ENCODE measurements at regions not wholly inside any gene's neighbourhood (a gene's known extent, or its start where the extent isn't known, plus 50 kb on each side); places are given as distances from the start of the nearest gene placed in this dataset.

DNA sequence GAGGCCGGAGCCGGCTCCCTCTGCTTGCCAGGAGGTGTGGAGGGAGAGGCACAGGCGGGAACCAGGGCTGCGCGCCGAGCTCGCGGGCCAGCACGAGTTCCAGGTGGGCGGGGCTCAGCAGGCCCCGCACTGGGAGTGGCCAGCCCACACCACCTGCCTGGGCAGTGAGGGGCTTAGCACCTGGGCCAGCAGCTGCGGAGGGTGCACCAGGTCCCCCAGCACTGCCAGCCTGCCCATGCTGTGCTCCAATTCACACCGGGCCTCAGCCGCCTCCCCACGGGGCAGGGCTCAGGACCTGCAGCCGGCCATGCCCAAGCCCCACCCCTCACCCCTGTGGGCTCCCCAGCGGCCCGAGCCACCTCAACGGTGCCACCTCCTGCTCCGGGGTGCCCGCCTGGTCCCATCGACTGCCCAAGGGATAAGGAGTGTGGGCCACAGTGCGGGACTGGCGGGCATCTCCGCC, 72.4 kb upstream of the PPP2R5C start (continued):
- TF ChIP-seq, protein P1, sequence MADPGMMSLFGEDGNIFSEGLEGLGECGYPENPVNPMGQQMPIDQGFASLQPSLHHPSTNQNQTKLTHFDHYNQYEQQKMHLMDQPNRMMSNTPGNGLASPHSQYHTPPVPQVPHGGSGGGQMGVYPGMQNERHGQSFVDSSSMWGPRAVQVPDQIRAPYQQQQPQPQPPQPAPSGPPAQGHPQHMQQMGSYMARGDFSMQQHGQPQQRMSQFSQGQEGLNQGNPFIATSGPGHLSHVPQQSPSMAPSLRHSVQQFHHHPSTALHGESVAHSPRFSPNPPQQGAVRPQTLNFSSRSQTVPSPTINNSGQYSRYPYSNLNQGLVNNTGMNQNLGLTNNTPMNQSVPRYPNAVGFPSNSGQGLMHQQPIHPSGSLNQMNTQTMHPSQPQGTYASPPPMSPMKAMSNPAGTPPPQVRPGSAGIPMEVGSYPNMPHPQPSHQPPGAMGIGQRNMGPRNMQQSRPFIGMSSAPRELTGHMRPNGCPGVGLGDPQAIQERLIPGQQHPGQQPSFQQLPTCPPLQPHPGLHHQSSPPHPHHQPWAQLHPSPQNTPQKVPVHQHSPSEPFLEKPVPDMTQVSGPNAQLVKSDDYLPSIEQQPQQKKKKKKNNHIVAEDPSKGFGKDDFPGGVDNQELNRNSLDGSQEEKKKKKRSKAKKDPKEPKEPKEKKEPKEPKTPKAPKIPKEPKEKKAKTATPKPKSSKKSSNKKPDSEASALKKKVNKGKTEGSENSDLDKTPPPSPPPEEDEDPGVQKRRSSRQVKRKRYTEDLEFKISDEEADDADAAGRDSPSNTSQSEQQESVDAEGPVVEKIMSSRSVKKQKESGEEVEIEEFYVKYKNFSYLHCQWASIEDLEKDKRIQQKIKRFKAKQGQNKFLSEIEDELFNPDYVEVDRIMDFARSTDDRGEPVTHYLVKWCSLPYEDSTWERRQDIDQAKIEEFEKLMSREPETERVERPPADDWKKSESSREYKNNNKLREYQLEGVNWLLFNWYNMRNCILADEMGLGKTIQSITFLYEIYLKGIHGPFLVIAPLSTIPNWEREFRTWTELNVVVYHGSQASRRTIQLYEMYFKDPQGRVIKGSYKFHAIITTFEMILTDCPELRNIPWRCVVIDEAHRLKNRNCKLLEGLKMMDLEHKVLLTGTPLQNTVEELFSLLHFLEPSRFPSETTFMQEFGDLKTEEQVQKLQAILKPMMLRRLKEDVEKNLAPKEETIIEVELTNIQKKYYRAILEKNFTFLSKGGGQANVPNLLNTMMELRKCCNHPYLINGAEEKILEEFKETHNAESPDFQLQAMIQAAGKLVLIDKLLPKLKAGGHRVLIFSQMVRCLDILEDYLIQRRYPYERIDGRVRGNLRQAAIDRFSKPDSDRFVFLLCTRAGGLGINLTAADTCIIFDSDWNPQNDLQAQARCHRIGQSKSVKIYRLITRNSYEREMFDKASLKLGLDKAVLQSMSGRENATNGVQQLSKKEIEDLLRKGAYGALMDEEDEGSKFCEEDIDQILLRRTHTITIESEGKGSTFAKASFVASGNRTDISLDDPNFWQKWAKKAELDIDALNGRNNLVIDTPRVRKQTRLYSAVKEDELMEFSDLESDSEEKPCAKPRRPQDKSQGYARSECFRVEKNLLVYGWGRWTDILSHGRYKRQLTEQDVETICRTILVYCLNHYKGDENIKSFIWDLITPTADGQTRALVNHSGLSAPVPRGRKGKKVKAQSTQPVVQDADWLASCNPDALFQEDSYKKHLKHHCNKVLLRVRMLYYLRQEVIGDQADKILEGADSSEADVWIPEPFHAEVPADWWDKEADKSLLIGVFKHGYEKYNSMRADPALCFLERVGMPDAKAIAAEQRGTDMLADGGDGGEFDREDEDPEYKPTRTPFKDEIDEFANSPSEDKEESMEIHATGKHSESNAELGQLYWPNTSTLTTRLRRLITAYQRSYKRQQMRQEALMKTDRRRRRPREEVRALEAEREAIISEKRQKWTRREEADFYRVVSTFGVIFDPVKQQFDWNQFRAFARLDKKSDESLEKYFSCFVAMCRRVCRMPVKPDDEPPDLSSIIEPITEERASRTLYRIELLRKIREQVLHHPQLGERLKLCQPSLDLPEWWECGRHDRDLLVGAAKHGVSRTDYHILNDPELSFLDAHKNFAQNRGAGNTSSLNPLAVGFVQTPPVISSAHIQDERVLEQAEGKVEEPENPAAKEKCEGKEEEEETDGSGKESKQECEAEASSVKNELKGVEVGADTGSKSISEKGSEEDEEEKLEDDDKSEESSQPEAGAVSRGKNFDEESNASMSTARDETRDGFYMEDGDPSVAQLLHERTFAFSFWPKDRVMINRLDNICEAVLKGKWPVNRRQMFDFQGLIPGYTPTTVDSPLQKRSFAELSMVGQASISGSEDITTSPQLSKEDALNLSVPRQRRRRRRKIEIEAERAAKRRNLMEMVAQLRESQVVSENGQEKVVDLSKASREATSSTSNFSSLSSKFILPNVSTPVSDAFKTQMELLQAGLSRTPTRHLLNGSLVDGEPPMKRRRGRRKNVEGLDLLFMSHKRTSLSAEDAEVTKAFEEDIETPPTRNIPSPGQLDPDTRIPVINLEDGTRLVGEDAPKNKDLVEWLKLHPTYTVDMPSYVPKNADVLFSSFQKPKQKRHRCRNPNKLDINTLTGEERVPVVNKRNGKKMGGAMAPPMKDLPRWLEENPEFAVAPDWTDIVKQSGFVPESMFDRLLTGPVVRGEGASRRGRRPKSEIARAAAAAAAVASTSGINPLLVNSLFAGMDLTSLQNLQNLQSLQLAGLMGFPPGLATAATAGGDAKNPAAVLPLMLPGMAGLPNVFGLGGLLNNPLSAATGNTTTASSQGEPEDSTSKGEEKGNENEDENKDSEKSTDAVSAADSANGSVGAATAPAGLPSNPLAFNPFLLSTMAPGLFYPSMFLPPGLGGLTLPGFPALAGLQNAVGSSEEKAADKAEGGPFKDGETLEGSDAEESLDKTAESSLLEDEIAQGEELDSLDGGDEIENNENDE (IDR thresholded peaks at IDR 0.05; ENCODE audit: insufficient replicate concordance, low read length): no peak
- no peak for TF ChIP-seq HDAC2 (IDR thresholded peaks at IDR 0.05; ENCODE audit: borderline replicate concordance in 1 of 2, low read depth in 2 of 2, low read length in 2 of 2)
- no peak for TF ChIP-seq RFX5 (IDR thresholded peaks at IDR 0.05; ENCODE audit: borderline replicate concordance, low read depth, low read length)
- TF ChIP-seq CHD1 (IDR thresholded peaks at IDR 0.05; ENCODE audit: low read depth, low read length): no peak
- TF ChIP-seq TAF1 (IDR thresholded peaks at IDR 0.05; ENCODE audit: low read depth, low read length): no peak
- no peak for TF ChIP-seq SIN3A (conservative IDR thresholded peaks at IDR 0.05 in 1 of 2, IDR thresholded peaks at IDR 0.05 in 1 of 2; ENCODE audit: low read depth in 1 of 2, low read length in 2 of 2)
- no peak for TF ChIP-seq RBBP5 (IDR thresholded peaks at IDR 0.05; ENCODE audit: borderline replicate concordance, low read depth, low read length)
- TF ChIP-seq SRF (IDR thresholded peaks at IDR 0.05; ENCODE audit: low read depth, low read length): no peak
- no peak for TF ChIP-seq POLR2AphosphoS5 (IDR thresholded peaks at IDR 0.05; ENCODE audit: low read depth, low read length)
- no peak for TF ChIP-seq YY1 (IDR thresholded peaks at IDR 0.05; ENCODE audit: low read depth, low read length)
- no peak for TF ChIP-seq CBX5 (IDR thresholded peaks at IDR 0.05; ENCODE audit: low read depth, low read length)
- no peak for TF ChIP-seq SIX5 (IDR thresholded peaks at IDR 0.05; ENCODE audit: low read depth, low read length)
- no peak for TF ChIP-seq JUND (IDR thresholded peaks at IDR 0.05; ENCODE audit: low read length)
